ENCODE measurements at regions not wholly inside any gene's neighbourhood (a gene's known extent, or its start where the extent isn't known, plus 50 kb on each side); places are given as distances from the start of the nearest gene placed in this dataset.
"Not testable (repeated sequence)": the region's sequence is repeated elsewhere in the genome, so short reads cannot be mapped to it uniquely, and the experiment has no call there.

DNA sequence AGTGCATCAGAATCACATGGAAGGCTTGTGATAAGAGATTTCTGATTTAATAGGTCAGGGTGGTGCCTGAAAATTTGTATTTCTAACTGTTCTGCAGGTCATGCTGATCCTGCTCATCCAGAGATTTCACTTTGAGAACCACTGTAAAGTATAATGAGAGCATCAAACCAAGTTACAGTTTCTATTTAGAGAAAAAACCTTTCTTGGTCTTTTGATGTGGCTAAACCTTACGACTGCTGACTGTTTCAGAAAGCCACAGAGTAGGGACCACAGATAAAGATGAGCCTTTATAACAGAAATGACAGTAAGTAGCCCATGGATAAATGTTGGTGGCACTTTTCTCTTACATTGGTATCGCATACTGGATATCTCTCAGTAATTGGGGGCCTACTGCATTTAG lies 109.4 kb upstream of the FANCL start:
- no peak for DNase-seq

DNA sequence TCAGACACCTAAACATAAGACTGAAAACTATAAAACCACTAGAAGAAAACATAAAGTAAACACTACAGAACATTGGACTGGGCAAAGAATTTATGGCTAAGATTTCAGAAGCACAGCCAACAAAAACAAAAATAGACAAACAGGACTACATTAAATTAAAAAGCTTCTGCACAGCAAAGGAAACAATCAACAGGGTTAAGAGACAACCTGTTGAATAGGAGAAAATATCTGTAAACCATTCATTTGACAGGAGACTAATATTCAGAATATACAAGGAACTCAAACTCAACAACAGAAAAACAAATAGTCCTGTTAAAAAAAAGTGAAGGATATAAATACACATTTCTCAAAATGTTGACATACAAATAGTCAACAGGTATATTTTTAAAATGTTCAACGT lies 106.7 kb upstream of the FANCL start:
- DNase-seq: no peak

DNA sequence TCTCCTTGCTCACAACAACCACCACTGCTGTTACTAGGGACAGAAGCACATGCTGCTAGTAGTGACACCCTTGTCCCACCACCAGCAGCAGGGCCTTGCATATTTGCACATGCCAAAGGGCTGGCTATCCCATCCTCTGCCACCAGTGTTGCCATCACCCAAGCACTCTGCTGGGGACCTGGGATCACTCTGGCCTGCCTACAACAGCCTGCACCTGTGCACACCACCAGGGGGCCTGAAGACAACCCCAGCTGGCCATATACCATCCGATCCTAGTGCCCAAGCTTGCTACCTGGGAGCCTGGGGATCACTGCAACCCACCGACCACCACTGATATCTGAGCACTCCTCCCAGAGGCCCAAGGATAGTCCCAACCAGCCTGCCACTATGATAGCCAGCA lies 99.9 kb upstream of the FANCL start:
- no peak for DNase-seq

DNA sequence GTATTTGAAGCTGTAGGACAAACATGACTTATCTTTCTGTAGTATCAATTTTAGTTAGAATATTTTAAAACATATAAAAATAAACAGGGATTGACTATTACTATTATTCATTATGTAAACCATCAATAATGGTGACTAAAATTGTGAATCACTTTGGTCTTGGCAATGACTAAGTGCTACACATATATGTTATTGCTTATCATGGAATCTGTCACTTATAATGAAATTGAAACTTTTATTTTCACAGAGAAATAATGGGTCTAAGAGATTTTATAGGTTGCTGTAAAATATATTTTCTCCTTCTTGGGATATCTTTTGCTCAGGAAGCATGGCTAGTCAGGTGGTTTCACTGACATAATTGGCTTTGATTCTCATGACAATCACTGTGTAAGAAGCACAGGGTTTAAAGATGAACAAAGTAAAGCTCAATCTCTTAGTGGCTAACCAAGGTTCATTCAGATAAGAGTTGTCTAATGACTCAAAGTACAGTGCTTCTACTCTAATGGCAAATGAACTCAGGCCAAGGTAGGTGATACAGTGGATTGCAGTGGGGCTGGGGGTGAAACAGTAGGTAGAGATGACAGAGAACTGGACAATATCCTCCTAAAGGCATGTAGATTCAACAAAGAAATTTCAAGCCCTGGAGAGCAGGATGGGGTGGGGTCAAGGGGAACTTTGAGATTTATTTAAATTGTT lies 98.6 kb upstream of the FANCL start:
- no peak for DNase-seq

DNA sequence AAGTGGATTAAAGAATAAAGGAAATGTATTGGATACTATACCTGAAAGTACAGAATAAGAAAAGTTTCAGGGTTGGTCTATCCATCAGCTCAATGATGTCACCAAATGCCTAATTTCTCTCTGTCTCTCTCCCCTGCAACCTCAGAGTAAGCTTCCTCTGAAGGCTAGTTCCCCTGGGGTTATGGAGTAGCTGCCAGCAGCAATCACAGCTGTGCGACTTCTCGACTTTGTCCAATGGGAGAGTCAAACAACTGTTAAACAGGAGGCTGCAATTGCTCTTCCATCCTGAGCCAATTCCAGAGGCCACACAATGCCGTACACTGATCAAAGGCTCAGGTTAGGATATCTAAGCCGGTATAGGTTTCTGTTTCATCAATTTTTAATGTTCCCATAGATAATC lies 95.3 kb upstream of the FANCL start:
- no peak for DNase-seq

DNA sequence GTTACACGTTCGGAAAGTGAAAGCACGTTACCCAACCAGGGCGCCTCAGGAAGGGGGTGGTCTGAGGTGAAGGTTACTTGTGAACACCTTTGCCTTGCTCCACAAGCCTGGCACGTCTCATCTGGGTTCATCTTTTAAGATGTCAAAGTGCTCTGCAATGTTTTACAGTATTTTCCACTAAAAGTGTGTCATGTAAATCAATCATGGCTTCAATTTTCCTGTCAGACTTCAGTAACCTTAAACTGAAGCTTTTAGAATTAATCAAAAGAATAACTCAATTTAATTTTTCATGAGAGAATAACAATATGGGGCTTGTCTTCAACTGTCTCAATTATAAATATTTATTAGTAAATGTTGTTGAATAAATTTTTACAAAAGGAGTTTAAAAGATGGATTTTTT lies 93.3 kb upstream of the FANCL start:
- no peak for DNase-seq

DNA sequence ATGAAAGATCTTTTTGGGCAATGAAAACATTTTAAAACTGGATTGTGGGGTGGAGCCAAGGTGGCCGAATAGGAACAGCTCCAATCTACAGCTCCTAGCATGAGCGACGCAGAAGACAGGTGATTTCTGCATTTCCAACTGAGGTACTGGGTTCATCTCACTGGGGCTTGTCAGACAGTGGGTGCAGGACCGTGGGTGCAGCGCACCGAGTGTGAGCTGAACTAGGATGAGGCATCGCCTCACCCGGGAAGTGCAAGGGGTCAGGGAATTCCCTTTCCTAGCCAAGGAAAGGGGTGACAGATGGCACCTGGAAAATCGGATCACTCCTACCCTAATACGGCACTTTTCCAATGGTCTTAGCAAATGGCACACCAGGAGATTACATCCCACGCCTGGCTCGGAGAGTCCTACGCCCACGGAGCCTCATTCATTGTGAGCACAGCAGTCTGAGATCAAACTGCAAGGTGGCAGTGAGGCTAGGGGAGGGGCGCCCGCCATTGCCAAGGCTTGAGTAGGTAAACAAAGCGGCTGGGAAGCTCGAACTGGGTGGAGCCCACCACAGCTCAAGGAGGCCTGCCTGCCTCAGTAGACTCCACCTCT lies 84.3 kb upstream of the FANCL start:
- DNase-seq: not testable (repeated sequence)

DNA sequence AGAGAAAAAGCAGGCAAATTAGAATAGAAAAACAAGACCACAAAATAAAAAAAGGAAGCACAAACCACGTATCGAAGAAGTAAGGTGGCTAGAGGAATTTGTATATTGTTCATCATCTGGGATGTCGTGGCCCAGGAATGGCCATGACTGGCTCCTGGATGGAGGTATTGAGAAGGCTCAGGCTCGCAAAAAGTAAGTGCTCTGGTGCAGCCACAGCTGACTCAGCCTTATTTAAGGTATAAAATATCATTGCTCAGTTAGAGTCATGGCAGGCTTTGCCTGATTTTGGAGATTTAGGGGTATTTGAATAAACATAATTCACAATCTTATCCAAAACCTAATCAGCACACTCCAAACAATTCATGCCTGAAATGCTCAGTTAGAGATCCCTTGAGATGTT lies 78.4 kb upstream of the FANCL start:
- no peak for DNase-seq

DNA sequence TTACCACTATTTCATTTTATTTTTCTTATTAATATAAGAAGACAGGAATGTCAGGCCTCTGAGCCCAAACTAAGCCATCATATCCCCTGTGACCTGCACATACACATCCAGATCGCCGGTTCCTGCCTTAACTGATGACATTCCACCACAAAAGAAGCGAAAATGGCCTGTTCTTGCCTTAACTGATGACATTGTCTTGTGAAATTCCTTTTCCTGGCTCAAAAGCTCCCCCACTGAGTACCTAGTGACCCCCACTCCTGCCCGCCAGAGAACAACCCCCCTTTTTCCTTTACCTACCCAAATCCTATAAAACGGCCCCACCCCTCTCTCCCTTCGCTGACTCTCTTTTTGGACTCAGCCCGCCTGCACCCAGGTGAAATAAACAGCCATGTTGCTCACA lies 77.8 kb upstream of the FANCL start:
- DNase-seq: not testable (repeated sequence)

DNA sequence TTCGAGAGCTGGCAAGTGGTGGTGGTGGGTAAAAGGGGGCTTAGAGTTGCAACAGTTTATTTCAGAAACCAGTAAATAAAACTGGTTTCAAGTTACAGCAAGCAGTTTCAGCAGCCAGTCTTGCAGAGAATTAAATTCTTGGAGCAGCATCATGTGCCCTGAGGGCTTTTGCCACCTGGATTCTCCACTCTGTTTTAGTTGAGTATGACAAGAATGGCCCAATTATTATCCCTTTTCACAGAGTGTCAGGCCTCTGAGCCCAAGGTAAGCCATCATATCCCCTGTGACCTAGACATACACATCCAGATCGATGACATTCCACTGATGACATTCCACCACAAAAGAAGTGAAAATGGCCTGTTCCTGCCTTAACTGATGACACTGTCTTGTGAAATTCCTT lies 72.8 kb upstream of the FANCL start:
- no peak for DNase-seq

DNA sequence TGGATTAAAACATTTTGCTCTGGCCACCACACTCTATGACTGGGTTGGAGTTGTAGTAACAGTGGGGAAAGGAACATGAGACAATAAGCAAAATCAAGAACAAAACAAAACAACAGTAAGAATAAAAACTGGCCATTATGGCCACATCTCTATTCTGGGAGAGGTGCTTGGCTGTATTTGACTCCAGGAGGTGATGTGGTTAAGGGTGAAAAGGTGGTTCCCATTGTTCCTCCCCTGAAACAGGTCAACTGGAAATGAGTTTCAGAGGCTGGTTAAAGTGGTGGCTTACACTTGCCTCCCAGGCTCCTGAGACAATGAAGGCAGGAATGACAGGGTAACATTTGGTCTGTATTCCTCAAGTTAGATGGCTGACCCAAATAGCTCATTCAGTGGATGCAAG lies 67.3 kb upstream of the FANCL start:
- DNase-seq: no peak

DNA sequence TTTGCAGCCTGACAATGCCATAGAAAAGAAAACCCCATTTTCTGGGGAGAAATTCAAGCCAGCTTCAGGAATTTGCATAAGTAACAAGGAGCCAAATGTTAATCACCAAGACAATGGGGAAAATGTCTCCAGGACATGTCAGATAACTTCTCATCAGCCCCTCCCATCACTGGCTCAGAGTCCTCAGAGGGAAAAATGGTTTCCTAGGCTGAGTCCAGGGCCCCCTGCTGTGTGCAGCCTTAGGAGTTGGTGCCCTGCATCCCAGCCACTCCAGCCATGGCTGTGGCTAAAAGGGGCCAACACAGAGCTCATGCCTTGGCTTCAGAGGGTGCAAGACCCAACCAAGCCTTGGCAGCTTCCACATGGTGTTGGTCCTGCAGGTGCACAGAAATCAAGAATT lies 63.7 kb upstream of the FANCL start:
- DNase-seq: no peak

DNA sequence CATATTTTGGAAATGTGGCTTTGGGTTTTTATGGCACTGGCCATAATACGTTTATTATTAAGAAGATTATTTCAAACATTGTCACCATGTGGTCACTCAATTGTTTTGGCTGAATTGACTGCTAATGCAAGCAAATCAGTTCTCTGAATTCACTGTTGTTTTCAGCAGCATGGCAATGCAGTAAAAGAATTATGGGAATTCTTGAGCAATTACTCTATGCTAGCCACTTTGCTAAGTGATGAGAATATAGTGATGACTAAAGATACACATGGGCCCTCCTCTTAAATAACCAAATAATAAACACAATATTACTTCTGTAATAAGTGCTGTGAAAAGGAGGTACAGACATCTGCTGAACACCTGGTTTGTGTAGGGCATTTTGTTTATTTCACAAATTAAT lies 58.0 kb upstream of the FANCL start:
- no peak for DNase-seq

DNA sequence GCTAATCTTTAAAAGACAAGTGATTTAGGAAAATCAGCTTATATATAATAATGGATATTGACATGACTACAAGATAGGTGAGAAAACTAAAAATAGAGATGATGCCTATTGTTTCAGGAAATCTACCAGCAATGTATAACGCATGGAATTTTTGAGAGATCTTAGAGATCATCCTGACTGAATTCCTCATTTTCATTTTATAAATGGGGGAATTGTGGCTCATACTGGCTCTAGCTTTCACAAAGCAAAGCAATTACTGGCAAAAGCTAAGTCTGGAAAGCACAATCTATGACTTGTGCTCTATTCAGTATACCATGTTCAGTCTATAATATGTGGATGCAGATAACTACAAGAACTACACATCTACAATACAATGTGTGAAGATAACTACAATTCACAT lies 51.9 kb upstream of the FANCL start:
- no peak for DNase-seq

DNA sequence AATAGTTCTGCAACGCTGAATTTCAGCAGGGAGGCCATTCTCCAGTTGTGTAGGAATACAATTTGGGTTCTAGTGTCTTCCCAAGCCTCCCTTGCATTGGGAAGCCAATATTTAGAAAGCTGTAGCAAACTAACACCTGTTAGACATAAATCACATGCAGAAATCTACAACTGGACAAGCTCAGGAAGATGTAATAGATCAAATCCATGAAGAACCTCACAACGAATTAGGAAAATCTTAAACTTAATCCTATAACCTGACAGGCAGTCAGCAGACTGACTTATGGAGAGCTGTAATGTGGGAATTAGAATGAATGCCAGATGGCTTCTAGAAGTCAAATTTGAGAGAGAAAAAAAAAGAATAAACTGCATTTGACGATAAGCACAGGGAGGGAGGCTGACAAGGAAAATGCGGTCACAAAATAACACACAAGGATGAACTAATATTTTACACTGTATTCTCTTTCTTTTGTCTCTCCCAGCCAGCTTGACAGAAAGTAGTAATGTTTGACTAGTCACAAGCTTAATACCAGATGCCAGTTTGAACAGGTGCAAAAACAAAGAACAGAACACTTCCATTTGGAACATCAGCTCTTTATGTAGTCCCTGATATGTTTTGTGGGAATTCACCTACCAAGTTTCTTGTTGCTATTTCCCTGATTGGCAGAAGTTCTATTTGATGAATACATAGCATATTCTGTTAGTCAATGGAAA lies 50.8 kb upstream of the FANCL start:
- DNase-seq: no peak

Data from hematopoietic multipotent progenitor cell treated with erythropoietin and hydrocortisone succinate and interleukin-3 and kit ligand, for 8 days (in vitro differentiated cells).